HPDE6-E6E7 (cell line): ENCODE measurements at regions not wholly inside any gene's neighbourhood (a gene's known extent, or its start where the extent isn't known, plus 50 kb on each side); places are given as distances from the start of the nearest gene placed in this dataset.

ENCODE experiments used
- DNase-seq: peaks from one replicate; pipeline ENCODE4 v3.0.0; 2011; ENCODE audit warnings: missing footprints; ENCODE audit errors: extremely low spot score

DNA sequence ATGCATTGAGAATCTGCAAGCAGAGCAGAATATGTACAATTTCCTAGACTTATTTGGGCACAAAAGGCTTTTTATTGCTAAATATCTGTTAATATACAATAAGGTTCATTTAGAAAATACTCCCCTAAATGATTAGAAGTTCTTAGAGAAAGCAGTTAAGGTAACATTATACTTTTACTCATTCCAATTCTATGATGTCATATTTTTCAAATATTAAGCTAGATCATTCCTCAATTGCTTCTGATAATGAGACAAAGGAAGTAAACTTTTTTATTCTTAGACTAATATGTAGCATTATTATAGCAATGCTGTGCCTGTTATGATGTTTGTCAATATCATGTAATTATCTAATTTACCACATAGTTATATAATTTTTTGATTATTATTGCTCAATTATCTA is 447.0 kb downstream of the SLC16A7 start:
- no peak for DNase-seq

- no peak for DNase-seq
These were observed 447.4 kb downstream of the SLC16A7 start for GRCh38 chr12:60043236-60043635.

DNA sequence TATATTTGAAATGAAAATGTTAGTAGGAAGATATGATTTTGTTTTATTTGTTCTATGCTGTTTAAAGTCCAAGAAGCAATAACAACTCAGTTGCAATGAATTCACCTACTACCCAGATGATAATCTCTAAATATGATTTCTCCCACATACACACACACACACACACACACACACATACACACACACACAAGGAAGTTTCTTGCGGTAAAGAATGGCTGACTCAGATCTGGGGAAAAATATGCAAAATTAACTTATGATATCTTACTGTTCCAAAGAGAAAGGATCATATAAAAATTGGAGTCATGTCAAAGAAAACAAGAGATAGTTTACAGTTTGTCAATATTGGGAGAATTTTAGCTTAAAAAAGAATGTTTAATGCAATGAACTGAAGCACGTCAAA is 456.7 kb downstream of the SLC16A7 start:
- DNase-seq, result no peak

DNA sequence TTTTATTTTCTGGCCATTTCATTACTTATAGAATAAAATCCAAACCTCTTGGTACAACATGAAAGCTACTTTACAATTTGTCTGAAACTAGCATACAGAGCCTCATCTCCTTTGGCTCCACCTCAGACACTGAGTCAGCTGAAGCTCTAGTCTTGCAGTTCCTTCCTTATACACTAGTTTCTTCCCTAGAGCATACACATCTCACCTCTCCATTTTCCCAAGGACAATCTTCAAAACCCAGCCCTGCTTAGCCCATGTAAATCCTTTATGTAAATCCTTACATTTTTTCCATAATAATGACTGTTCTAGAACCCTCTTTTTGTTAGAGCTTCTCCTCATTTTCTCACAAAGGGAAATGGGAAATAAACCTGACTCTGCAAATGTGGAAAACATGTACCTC is 463.4 kb downstream of the SLC16A7 start:
- DNase-seq, result no peak

DNA sequence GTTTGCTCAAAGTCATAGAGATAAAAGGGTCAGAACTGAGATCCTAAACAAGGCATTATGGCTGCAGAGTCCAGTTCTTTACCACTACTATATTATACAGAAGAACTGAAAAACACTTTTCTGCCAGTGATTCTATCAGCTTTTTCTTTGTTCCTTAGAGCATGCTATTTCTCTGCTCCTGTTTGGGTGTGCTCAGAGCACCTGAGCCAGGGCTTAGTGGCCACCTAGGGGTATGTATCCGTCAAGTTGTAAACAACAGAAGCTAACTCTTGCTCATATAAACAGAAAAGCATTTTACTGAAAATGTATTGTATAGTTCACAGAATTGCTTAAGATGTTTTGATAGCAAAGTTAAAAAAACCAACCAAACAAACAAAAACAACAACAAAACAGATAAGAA is 470.8 kb downstream of the SLC16A7 start:
- no peak for DNase-seq

DNA sequence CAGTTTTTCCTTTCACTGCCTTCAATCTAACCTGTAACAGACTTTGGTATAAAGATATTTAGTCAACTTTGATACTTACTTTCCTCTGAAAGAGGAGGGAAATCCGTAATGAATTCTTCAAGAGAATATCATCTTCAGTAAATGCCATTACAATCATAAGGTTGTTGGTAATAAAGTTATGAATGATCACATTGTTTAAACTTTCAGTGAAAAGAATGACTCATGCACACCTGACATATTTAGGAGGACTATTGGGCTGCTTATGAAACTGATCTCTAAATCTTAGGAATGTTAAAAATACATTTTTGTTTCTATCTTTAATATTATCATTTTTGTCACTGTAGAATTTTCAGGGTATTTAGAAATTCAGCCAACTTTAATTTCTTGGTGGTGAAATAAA is 474.7 kb downstream of the SLC16A7 start:
- no peak for DNase-seq

GRCh38 chr12:60071759-60072191 is 475.9 kb downstream of the SLC16A7 start:
- DNase-seq, result no peak

- no peak for DNase-seq
These were observed 477.1 kb downstream of the SLC16A7 start for GRCh38 chr12:60072911-60073310.

DNA sequence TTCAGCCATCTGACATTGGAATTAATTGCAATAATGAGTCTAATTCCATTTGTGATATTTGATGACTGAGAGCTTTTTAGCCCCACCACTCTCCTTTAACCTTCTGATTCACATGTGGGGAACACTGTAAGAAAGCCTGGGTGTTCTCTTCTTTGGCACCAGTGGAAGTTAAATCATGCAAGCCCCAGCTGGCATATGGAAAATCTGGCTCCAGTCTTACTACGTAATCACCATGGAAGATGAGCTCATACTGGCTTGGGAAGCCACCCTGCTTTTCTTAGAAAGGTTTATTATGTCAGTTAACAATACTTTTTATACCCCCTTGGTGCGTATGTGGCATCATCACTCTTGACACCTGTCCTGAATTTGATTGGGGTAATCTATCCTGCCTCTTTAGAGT is 479.3 kb downstream of the SLC16A7 start:
- no peak for DNase-seq

DNA sequence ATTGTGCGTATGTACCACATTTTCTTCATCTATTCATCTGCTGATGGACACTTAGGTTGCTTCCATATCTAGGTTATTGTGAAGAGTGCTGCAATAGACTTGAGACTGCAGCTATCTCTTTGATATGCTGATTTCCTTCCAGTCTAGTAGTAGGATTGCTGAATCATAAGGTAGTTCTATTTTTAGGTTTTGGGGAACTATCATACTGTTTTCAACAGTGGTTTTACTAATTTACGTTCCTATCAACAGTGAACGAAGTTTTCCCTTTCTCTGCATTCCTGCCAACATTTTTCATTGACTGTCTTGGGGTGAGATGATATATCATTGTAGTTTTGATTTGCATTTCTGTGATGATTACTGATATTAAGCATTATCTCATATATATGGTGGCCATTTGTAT is 482.2 kb downstream of the SLC16A7 start:
- no peak for DNase-seq

- no peak for DNase-seq
These were observed 497.6 kb downstream of the SLC16A7 start for GRCh38 chr12:60093428-60093827.

- DNase-seq, result no peak
These were observed 498.6 kb downstream of the SLC16A7 start for GRCh38 chr12:60094436-60094835.

DNA sequence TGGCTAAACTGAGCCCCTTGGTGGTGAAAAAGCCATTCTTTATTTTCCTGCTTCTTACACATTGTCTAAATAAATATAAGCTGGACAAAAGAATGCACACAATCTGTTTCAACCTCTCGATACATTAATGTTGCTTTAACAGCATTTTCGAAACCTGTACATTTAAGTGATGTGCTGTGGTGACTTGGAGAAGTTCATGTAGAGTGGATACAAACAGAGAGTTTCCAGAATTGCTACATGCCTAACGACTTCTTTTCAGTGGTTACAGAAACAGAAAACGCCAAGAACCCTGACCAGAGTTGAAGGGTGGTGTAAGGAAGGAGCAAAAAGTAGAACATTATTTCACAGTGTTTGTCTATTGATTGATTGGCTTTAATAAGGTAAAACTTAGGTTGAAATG is 500.9 kb downstream of the SLC16A7 start:
- DNase-seq, result no peak

DNA sequence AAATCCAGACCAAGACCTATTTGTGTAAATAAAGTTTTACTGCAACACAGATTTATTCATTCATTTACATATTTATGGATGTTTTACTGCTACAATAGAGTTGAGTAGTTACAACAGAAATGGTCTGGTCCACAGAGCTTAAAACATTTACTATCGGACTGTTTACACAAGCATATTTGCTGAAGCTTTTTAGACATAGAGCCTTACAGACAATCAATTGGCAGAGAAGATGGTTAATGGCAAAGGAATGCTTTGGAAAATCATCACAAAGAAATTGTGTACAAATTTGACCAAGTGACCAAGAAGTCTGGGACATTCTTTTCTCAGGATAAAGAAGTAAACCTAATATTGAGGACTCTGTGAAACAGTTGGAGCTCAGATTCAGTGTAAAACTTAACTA is 504.3 kb downstream of the SLC16A7 start:
- no peak for DNase-seq

DNA sequence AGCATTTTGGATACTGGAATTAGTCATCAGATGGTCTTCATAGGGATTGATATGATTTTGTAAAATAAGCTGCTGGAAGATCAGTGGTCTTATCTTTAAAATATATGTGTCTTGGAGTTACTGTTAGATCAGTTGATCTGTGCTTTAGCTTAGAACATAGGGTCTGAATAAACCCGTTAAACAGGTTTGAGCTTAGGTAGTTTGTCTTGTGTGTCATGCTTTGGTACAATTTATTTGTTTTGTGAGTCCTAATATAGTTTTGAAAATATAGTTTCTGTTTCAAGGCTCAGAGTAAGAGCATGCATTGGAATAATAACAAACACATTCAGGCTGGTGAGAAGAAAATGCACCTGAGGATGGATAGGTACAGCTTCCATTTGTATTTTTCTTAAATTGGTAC is 505.0 kb downstream of the SLC16A7 start:
- peak; percentile 16 for DNase-seq

DNA sequence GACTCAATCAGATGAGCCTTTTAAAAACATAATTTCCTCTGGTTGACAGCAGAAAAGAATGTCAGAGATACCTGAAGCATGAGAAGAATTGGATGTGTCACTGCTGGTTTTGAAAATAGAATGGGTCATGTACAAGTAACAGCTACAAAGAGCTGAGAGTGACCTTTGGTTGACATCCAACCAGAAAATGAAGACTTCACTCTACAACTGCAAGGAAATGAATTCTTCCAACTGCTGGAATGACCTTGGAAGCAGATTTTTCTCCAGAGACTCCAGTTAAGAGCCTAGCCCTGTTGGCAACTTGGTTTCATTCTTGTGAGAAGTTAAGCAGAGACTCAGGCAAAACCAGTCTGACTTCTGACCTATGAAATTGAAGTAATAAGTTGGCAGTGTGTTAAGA is 505.9 kb downstream of the SLC16A7 start:
- no peak for DNase-seq

DNA sequence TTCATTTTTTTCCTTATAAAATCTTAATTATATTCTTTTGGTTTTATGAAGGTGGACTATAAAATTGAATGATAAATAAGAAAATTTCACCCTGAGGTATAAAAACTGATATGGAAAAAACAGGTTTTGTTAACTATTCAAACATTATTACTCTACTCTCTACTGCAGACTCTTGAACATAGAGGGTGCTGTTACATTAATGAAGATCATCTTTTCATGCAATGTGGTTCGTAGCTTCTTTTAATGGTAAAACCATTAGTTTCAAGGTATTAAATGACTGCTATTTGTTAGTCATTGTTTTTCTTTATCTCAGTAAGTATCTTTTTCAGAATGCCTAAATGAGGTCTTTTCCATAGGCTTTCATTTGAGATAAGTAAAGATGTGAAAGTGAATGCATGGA is 510.4 kb downstream of the SLC16A7 start:
- no peak for DNase-seq

- DNase-seq, result no peak
These were observed 512.2 kb downstream of the SLC16A7 start for GRCh38 chr12:60107992-60108391.

DNA sequence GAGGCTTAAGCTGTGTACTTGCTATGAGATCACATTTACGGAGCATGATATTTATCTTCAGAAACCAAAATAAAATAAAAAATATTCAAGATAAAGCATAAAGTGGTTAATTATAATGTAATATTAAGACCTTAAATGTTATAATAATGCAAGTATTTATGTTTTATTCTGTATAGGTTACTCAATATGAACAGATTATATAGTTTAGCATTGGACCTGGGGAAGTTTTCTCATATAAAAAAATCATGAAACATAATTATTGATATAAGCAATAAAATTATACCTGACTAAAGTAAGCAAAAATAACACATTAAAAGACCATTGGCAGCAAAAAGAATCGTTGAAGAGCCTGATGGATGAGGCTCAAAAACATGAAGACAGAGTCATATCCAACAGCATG is 516.2 kb downstream of the SLC16A7 start:
- no peak for DNase-seq

DNA sequence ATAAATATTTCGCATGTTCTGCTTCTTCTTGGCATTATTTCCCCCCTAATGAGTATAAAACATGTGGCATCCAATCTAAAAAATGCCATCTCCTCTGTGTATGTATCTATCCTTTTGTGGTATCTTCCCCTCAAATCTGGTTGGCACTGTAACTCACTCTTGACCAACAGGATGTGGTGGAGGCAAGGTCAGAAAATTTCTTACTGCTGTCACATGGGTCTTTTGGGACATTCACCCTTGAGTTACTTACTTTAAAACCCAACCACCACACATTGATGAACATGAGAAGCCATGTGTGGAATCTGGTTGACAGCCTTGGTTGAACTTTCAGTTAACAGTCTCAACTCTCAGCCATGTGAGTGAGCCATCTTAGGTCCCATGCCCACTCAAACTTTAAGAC is 516.9 kb downstream of the SLC16A7 start:
- DNase-seq, result no peak

DNA sequence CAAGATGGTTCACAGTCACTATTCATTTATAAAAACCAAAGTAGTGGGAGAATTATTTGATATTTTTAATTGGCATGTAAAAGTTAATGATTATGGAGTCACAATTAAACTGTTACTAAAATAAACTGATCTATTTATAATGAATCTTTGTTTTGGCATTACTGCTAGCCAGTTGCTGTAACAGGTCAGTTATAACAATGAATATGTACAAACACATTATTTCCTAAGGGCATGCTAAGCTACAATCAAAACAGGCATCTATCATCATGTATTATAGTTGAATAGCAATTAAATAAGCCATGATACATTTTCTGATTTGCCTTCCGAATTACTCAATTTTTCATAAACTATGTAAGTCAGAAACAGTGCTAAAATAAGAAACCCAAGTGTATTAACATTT is 518.3 kb downstream of the SLC16A7 start:
- no peak for DNase-seq

GRCh38 chr12:60119327-60119726 is 523.5 kb downstream of the SLC16A7 start:
- no peak for DNase-seq

GRCh38 chr12:60120199-60120598 is 524.4 kb downstream of the SLC16A7 start:
- no peak for DNase-seq

DNA sequence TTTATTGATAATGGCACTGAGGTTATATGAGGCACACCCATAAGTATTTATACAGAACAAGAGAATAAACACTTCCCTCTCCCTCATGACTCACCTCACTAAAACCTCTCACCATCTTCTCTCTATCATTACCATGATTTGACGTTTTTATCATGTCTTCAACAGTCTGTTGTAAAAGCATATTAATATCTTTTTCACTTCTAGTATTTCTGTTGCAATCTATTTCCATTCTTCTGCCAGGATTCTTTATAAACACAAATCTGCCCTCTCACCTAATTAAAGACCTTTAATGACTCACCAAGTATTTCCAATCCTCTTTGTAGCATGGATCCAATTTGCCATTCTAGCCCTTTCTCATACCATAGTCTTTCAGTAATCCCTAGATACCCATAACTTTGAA is 527.7 kb downstream of the SLC16A7 start:
- no peak for DNase-seq

GRCh38 chr12:60137513-60137912 is 541.7 kb downstream of the SLC16A7 start:
- no peak for DNase-seq
